OCI-LY7 (cell line): ENCODE measurements at regions not wholly inside any gene's neighbourhood (a gene's known extent, or its start where the extent isn't known, plus 50 kb on each side); places are given as distances from the start of the nearest gene placed in this dataset.

ENCODE experiments used
- BruUV-seq: library from RNA; stranded (reverse); fragments of 400-500 nt; replicated peaks from 2 replicates; lab custom pipeline; 2021; lab: Mats Ljungman, UMichigan
- CTCF ChIA-PET: fragments of 300-600 bp; sonication (Branson Sonifier 250); formaldehyde crosslinking; loops from one replicate; lab custom pipeline; 2022; ENCODE audit warnings: antibody characterized with exemption; ENCODE audit not compliant: unreplicated experiment; lab: Charles Lee
- POLR2A ChIA-PET: fragments of 300-600 bp; sonication (Branson Sonifier 250); formaldehyde crosslinking; loops from one replicate; lab custom pipeline; 2022; ENCODE audit warnings: antibody characterized with exemption; lab: Charles Lee
- DNase-seq: peaks from one replicate; pipeline ENCODE4 v3.0.0-alpha.2; 2015; ENCODE audit warnings: low spot score
- H2AFZ ChIP-seq: fragments of 200-600 bp; sonication (generic), shearing (Covaris generic); 2 replicates; pipeline ENCODE4 v1.6.1; 2014; ENCODE audit warnings: mild to moderate bottlenecking, antibody characterized with exemption, low read length, moderate library complexity
- H3K27ac ChIP-seq: fragments of 200-600 bp; sonication (generic); 2 replicates; pipeline ENCODE4 v1.5.1; 2014; ENCODE audit warnings: mixed run types, low read depth, mild to moderate bottlenecking, moderate library complexity, low read length, inconsistent platforms; ENCODE audit not compliant: poor library complexity, severe bottlenecking
- H3K36me3 ChIP-seq: fragments of 200-600 bp; sonication (generic); 2 replicates; pipeline ENCODE4 v1.6.1; 2014; ENCODE audit warnings: mild to moderate bottlenecking, antibody characterized with exemption, low read length, moderate library complexity, mixed read lengths; ENCODE audit not compliant: insufficient read depth
- H3K4me1 ChIP-seq: fragments of 200-600 bp; sonication (generic); 2 replicates; pipeline ENCODE4 v1.5.1; 2014; ENCODE audit warnings: mild to moderate bottlenecking, low read length; ENCODE audit not compliant: insufficient read depth, poor library complexity, severe bottlenecking
- H3K4me2 ChIP-seq: fragments of 200-600 bp; sonication (generic); 2 replicates; pipeline ENCODE4 v1.6.1; 2014; ENCODE audit warnings: mild to moderate bottlenecking, low read length
- H3K4me3 ChIP-seq: fragments of 200-600 bp; sonication (generic); 2 replicates; pipeline ENCODE4 v1.5.1; 2014; ENCODE audit warnings: mild to moderate bottlenecking, low read depth, low read length; ENCODE audit not compliant: poor library complexity, severe bottlenecking
- H3K79me2 ChIP-seq: fragments of 200-600 bp; sonication (generic); 2 replicates; pipeline ENCODE4 v1.6.1; 2016; ENCODE audit warnings: low read depth, mild to moderate bottlenecking, low read length, moderate library complexity, mixed read lengths; ENCODE audit not compliant: insufficient read depth
- H3K9me2 ChIP-seq: fragments of 200-600 bp; sonication (generic); 2 replicates; pipeline ENCODE4 v1.6.1; 2016; ENCODE audit warnings: mild to moderate bottlenecking, low read length, mixed read lengths; ENCODE audit not compliant: insufficient read depth
- H3K9me3 ChIP-seq: fragments of 200-600 bp; sonication (generic); 2 replicates; pipeline ENCODE4 v1.6.1; 2014; ENCODE audit warnings: mild to moderate bottlenecking, mixed run types, low read length, mixed read lengths
- H4K20me1 ChIP-seq: fragments of 200-600 bp; sonication (generic); 2 replicates; pipeline ENCODE4 v1.6.1; 2014; ENCODE audit warnings: mild to moderate bottlenecking, antibody characterized with exemption, low read length, moderate library complexity, mixed read lengths; ENCODE audit not compliant: insufficient read depth
- CTCF ChIP-seq: fragments of 200-600 bp; sonication (generic); conservative IDR thresholded peaks from 2 replicates; pipeline ENCODE4 v1.5.1; 2014; ENCODE audit warnings: mild to moderate bottlenecking, antibody characterized with exemption, low read length, moderate library complexity, mixed read lengths
- EZH2phosphoT487 ChIP-seq: fragments of 200-600 bp; sonication (generic); IDR thresholded peaks from 2 replicates; pipeline ENCODE4 v1.6.1; 2018; ENCODE audit warnings: low read depth, borderline replicate concordance, mild to moderate bottlenecking, mixed run types, antibody characterized with exemption, low read length, moderate library complexity, mixed read lengths
- intact Hi-C: fragments of 100-400 bp; cut with micrococcal nuclease; formaldehyde crosslinking; loops from one replicate; pipeline ENCODE4 v1.10.0; 2022; ENCODE audit not compliant: unreplicated experiment

GRCh38 chr2:236905976-236906375, 179.7 kb upstream of the COPS8 start:
- no peaks in the 10 kb centered on the region for H3K36me3 ChIP-seq
- H2AFZ ChIP-seq: no peak overlapping the region
- intact Hi-C loops: no loop called here
- DNase-seq: no peak
- no peak overlapping the region for H3K4me3 ChIP-seq
- no peaks in the 10 kb centered on the region for H3K79me2 ChIP-seq
- ChIA-PET POLR2A (no interaction called here), CTCF (no interaction called here)
- no TSS peak for BruUV-seq
- no peaks in the 10 kb centered on the region for H4K20me1 ChIP-seq
- TF ChIP-seq EZH2phosphoT487 (no peak), CTCF (no peak)
- H3K9me2 ChIP-seq: no peaks in the 10 kb centered on the region
- no peaks in the 10 kb centered on the region for H3K4me1 ChIP-seq
- no peaks in the 10 kb centered on the region for H3K9me3 ChIP-seq
- H3K27ac ChIP-seq: no peak overlapping the region
- H3K4me2 ChIP-seq: no peak overlapping the region

- BruUV-seq: no TSS peak
- Histone ChIP-seq H3K36me3 (no peaks in the 10 kb centered on the region), H3K27ac (no peak overlapping the region), H4K20me1 (no peaks in the 10 kb centered on the region), H3K4me2 (no peak overlapping the region), H3K4me1 (no peaks in the 10 kb centered on the region), H3K4me3 (no peak overlapping the region), H3K79me2 (no peaks in the 10 kb centered on the region), H2AFZ (no peak overlapping the region), H3K9me2 (no peaks in the 10 kb centered on the region), H3K9me3 (no peaks in the 10 kb centered on the region)
- DNase-seq: no peak
- no peak for TF ChIP-seq CTCF
- no peak for TF ChIP-seq EZH2phosphoT487
- ChIA-PET POLR2A (interaction anchor here (1.4 kb wide), 1 partner anchor 13 kb away, joined by 3 read pairs; no protein-coding TSS in a partner anchor), CTCF (no interaction called here)
- intact Hi-C loops: no loop called here
These were observed 177.1 kb upstream of the COPS8 start for GRCh38 chr2:236908439-236909192.

DNA sequence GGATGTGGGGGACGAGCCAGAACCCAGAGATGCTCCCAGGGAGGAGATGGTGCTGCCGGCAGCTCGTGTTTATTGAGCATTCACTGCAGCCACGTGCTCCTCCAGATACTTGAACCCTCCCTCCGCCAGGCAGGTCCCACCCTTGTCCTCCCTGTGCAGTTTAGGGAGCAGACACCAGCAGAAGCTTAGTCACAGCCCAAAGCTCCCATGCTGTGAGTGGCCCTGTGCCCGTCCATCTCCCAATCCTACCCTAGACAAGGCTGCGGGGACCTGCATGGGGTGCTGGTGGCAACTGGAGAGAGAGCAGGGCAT, 176.5 kb upstream of the COPS8 start:
- no peak overlapping the region for H3K4me3 ChIP-seq

More for the DNA sequence above, 176.5 kb upstream of the COPS8 start:
- H3K27ac ChIP-seq: no peak overlapping the region
- TF ChIP-seq EZH2phosphoT487: no peak
- no peak for TF ChIP-seq CTCF
- H3K4me2 ChIP-seq: no peak overlapping the region
- H2AFZ ChIP-seq: no peak overlapping the region
- no peaks in the 10 kb centered on the region for H4K20me1 ChIP-seq
- no peak for DNase-seq
- ChIA-PET POLR2A (no interaction called here), CTCF (no interaction called here)
- H3K79me2 ChIP-seq: no peaks in the 10 kb centered on the region
- no peaks in the 10 kb centered on the region for H3K9me3 ChIP-seq
- no peaks in the 10 kb centered on the region for H3K36me3 ChIP-seq
- no TSS peak for BruUV-seq
- intact Hi-C loops: no loop called here
- no peaks in the 10 kb centered on the region for H3K4me1 ChIP-seq
- no peaks in the 10 kb centered on the region for H3K9me2 ChIP-seq
